CD4-positive, alpha-beta T cell treated with Interleukin-6 for 4 hours (primary cell): ENCODE measurements at regions not wholly inside any gene's neighbourhood (a gene's known extent, or its start where the extent isn't known, plus 50 kb on each side); places are given as distances from the start of the nearest gene placed in this dataset.
"Not testable (repeated sequence)": the region's sequence is repeated elsewhere in the genome, so short reads cannot be mapped to it uniquely, and the experiment has no call there.

Experiments
- DNase-seq: peaks from one replicate; pipeline ENCODE4 v3.0.0-alpha.2; 2020; ENCODE audit warnings: mixed read lengths

- DNase-seq: no peak
These were observed 555.5 kb upstream of the ST8SIA4 start for GRCh38 chr5:101458587-101458986.

GRCh38 chr5:101455851-101456250 is 552.8 kb upstream of the ST8SIA4 start:
- no peak for DNase-seq

- no peak for DNase-seq
These were observed 552.0 kb upstream of the ST8SIA4 start for GRCh38 chr5:101455048-101455447.

DNA sequence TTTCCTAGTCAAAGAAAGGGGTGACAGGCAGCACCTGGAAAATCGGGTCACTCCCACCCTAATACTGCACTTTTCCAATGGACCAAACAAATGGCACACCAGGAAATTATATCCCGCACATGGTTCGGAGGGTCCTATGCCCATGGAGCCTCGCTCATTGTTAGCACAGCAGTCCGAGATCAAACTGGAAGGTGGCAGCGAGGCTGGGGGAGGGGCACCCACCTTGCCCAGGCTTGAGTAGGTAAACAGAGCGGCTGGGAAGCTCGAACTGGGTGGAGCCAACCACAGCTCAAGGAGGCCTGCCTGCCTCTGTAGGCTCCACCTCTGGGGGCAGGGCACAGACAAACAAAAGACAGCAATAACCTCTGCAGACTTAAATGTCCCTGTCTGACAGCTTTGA is 539.2 kb upstream of the ST8SIA4 start:
- not testable (repeated sequence) for DNase-seq

DNA sequence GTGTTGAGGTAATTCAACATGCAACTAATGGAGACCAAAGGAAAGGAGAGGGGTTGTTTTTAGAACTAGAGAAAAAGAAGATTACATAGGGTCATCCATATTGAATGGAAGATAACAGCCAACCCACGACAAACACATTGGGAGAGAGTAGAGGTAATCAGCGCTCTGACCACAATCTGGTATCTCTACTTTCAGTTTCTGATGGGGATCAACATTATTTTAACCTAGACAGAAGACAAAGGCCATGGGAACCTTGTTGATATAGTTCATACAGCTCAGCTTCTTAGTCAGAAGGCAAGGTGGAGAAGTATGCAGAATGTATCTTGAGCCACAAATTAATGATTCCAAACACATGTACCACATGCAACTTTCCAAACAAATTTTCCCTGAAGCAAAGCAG is 537.1 kb upstream of the ST8SIA4 start:
- DNase-seq: no peak

- DNase-seq: no peak
These were observed 534.3 kb upstream of the ST8SIA4 start for GRCh38 chr5:101437351-101437750.

GRCh38 chr5:101435768-101436167 is 532.7 kb upstream of the ST8SIA4 start:
- no peak for DNase-seq

- DNase-seq: no peak
These were observed 528.1 kb upstream of the ST8SIA4 start for GRCh38 chr5:101431201-101431600.

GRCh38 chr5:101430551-101430950 is 527.5 kb upstream of the ST8SIA4 start:
- DNase-seq: no peak

- no peak for DNase-seq
These were observed 526.2 kb upstream of the ST8SIA4 start for GRCh38 chr5:101429241-101429640.

DNA sequence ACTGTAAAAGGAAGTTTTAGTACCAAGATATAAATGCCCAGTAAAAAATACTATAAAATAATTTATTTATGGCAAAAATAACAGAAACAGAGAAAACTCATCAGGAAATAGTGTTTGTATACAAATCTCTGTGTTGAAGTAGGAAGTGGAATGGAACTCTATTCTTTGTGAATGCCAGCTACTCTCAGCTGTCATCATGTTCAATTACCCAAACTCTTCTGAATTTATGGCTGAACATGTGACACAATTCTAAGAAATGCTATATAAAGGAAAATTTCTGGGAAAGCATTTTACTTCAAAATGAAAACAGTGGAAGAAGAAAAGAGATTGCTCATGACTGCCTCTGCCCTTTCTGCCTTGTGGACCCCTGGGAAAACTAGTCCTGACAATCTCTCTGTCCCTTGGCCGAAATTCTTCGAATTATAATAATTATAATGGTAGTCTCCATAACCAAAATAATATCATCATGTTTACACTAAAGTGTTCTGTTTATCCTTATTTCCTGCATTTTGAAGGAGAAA is 522.3 kb upstream of the ST8SIA4 start:
- DNase-seq: no peak

DNA sequence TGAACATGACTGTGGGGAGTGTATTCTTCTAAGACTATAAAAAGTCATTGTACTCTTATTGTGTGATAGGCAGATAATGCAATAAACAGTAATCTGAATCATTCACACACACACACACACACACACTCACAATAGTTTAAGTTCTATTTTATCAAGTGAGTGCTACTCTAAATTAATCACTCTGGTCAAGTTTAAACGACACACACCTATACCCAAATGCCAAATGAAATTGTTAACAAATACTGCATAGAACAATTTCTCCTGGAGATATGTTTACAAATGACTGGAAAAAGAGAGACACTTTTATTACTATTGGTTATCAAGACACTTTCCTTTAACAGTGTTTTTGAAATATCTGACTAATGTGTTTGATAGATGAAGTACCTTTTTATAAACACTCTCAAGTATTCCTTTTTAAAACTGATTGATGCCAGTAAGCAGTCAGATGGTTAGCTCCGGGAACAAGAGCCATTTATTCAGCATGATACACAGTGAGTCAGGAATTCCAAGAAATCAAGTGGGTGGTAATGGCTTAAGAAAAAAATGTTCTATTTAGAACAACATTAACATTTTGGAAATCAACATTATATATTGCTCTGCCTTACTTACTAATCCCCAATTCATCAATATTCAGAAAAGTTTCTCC is 521.6 kb upstream of the ST8SIA4 start:
- DNase-seq: no peak

DNA sequence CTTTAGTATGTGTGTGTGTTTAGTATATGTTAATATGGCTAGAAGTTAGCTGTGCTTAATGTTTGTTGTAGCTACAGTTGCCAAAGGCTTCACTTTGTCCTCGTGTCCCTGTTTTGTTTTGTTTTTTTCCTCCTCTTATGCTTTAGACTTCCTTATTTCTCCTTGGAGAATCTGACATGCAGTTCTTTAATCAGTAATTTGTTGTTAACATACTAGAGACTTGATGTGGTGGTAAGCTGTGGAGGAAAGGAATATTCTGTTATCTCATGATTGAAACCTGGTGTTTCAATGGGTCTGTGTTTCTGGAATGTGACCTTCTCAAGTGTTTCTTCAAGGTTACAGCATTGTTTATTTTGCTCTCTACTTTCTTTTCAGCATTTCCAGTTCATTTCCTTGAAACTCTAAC is 515.6 kb upstream of the ST8SIA4 start:
- DNase-seq: no peak

DNA sequence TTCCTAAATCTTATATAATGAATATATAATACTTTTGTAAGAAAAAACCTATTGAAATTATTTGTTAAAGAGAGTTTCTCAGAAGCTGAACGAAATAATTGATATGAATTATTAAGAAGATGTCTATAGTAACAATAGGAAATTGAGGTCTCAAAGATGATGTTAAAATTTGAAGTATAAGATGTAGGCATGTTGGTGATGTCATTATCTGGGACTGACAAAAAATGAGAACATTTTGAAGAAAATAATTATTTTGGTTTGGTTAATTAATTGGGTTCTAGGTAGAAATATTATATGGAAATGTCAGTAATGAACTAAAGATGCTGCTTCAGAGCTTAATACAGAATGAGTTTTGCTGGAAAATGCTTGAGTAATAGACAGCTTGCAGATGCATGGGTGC is 501.4 kb upstream of the ST8SIA4 start:
- DNase-seq: no peak

DNA sequence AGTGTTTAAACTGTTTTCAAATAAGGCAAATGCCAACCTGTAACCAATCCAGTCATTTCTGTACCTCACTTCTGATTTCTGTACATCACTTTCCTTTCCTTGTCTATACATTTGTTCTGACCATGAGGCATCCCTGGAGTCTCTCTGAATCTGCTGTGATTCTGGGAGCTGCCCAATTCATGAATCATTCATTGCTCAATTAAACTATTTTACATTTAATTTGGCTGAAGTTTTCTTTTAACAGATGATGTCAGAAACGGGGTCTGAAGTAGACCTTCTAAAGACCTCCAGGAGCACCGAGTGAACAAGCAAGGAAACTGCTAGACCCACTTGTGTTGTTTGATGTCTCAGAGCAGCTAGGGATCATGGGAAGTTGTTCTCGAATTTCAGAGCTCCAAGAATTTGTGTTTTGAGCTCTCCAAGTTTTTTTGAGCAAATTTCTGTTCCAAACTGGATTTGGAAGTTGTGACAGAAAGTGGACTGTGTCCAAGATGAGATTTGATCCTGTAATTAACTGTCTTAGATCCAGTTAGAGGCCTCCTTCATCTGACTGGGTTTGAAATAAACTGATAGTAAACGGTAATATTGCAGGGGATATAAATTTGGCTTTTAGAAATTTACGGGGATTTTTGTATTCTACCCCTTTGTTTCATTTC is 490.8 kb upstream of the ST8SIA4 start:
- DNase-seq: no peak

DNA sequence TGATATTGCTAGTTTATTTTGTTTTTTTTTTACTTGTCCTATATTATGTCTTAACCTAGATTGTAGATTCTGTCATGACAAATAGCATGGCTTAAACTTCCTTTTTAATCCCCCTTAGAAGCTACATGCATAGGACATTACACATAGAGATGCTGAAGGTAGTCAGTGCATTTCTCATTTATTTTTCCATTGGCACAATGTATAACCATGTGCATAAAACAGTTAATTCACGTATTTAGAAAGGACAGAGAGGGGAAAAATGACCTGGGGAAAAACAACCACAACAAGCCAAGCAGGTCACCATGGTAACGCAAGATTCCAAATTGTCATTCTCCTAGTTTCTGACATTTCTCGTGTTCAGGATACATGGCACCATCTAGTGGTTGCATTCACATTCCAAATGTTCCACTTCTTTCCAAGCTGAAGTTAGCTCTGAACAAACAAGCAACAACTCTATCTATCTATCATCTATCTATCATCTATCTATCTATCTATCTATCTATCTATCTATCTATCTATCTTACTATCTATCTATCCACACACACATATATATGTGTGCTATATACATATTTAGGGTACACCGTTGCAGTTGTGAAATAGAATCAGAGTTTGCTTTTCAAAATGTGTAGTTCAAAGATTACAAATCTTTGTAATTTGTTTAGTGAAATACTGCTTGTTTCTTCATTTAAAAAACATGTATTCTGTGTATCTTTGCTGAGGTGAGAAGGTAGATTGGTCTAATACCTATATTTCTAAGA is 487.2 kb upstream of the ST8SIA4 start:
- no peak for DNase-seq

GRCh38 chr5:101385276-101385675 is 482.2 kb upstream of the ST8SIA4 start:
- no peak for DNase-seq

GRCh38 chr5:101370181-101370580 is 467.1 kb upstream of the ST8SIA4 start:
- no peak for DNase-seq

- DNase-seq: no peak
These were observed 461.4 kb upstream of the ST8SIA4 start for GRCh38 chr5:101364469-101364868.

GRCh38 chr5:101362067-101362466 is 459.0 kb upstream of the ST8SIA4 start:
- no peak for DNase-seq

DNA sequence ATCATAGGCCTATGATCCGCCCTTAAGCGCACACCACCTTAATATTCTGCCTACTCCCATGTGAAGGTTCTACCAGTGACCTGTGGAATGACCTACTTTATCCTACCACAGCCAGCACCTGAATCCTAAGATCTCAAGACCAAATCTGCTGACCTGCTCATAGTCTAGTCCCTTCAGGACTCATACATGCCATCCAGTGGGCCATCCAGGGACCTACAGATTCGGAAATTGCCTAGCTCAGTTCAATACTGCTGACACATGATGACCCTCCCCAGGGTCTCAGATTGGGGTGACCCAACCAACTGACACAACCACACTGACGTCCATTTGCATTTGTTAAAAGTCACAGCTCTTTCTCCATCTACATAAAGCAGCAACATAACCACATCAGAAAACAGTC is 443.8 kb upstream of the ST8SIA4 start:
- no peak for DNase-seq

DNA sequence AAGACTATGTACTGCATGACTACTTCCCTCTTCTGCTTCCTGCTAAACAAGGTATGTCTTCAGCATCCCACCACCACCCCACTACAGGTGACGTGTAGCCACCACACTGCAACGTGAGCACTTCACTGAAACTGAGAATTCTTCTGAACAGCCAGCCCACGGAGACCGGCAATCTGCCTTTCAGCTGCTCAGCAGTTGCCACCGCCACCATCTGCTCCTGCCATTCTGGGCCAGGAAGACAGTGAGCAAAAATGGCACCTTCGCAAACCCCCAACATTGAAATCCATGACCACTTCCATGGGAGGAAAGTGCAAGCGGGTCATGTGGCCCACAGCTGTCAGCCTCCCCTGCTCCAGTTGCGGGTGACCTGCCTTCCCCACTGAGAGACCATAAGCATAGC is 443.4 kb upstream of the ST8SIA4 start:
- DNase-seq: no peak

DNA sequence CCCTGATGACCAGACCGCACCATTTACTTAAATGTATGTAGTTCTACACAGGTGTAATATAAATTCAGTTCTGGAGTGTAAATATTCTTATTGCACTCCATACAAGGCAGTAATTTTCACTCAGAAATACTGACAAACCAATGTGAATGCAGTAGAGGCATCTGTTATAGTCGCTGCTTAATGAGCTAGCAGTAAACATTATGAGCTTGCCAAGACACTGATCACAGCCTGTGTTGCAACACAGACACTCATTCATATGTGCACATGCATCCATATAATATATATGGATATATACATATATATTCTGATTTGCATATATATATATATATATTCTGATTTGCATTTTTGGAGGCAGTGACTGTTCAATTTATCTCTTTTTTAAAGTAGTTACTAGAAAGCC is 435.1 kb upstream of the ST8SIA4 start:
- no peak for DNase-seq

GRCh38 chr5:101327816-101328215 is 424.7 kb upstream of the ST8SIA4 start:
- no peak for DNase-seq
